Left lung (tissue), 4 donors: ENCODE measurements at regions not wholly inside any gene's neighbourhood (a gene's known extent, or its start where the extent isn't known, plus 50 kb on each side); places are given as distances from the start of the nearest gene placed in this dataset.

Experiments used
- ATAC-seq: fragments of 200-7000 bp; cut with Tn5 transposase; one replicate; pipeline ENCODE4 v1.9.1; 2020; ENCODE audit warnings: moderate library complexity
- DNase-seq, 4 donors: peaks; one replicate each; pipeline ENCODE4 v3.0.0-alpha.2; 2013 to 2020
- H3K27ac ChIP-seq, 2 donors: fragments of 200-600 bp; sonication (generic) in 1 of 2; one replicate each; pipeline versions ENCODE4 v1.5.0 to v1.8.0; 2020 to 2021
- H3K27me3 ChIP-seq, 2 donors: fragments of 200-600 bp; sonication (generic) in 1 of 2; one replicate each; pipeline versions ENCODE4 v1.5.0 to v1.8.0; 2020 to 2021
- H3K36me3 ChIP-seq, 2 donors: fragments of 200-600 bp; sonication (generic) in 1 of 2; one replicate each; pipeline versions ENCODE4 v1.5.0 to v1.8.0; 2020 to 2021
- H3K4me1 ChIP-seq, 2 donors: fragments of 200-600 bp; one replicate each; pipeline ENCODE4 v1.8.0; 2021
- H3K4me3 ChIP-seq, 2 donors: fragments of 200-600 bp; sonication (generic) in 1 of 2; one replicate each; pipeline versions ENCODE4 v1.5.0 to v1.8.0; 2020 to 2021; ENCODE audit warnings: mild to moderate bottlenecking in 1 of 2
- H3K9me3 ChIP-seq, 2 donors: fragments of 200-600 bp; sonication (generic) in 1 of 2; one replicate each; pipeline versions ENCODE4 v1.5.0 to v1.8.0; 2020 to 2021
- CTCF ChIP-seq, 2 donors: fragments of 200-600 bp; sonication (generic) in 1 of 2; IDR thresholded peaks; one replicate each; pipeline versions ENCODE4 v1.5.0 to v1.8.0; 2021; ENCODE audit warnings: antibody characterized with exemption in 2 of 2
- intact Hi-C, 2 donors: fragments of 100-400 bp; cut with DNase I; formaldehyde crosslinking; loops; one replicate each; pipeline versions ENCODE4 v1.11.2 to v1.14.2; 2022
- donor health status: DM: no; HTN: yes; CAD: no.
- donor health status: DM: no; HTN: no; CAD: no.

- intact Hi-C loops: no loop called here
- DNase-seq (no peak), ATAC-seq (no peak)
- Histone ChIP-seq H3K4me1 (no peaks in the 10 kb centered on the region), H3K27ac (no peak overlapping the region), H3K9me3 (no peaks in the 10 kb centered on the region), H3K4me3 (no peak overlapping the region), H3K36me3 (no peaks in the 10 kb centered on the region), H3K27me3 (no peaks in the 10 kb centered on the region)
- no peak for TF ChIP-seq CTCF (IDR thresholded peaks at IDR 0.05)
These were observed 820.9 kb upstream of the ADGRL4 start for GRCh38 chr1:79827446-79827845.

DNA sequence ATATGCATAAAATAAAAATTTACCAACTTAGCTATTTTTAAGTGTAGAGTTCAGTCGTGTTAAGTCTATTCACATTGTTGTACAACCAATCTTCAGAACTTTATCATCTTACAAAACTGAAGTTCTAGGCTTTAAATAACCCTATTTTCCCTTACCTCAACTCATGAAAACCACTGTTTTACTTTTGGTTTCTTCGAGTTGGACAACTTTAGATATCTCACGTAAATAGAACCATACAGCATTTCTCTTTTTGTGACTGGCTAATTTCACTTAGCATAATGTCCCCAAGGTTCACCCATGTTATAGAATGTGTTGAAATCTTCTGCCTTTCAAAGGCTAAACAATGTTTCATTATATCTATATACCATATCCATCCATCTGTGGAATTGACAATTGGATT lies 819.0 kb upstream of the ADGRL4 start:
- Histone ChIP-seq H3K27ac (no peak overlapping the region), H3K27me3 (no peaks in the 10 kb centered on the region), H3K4me1 (no peaks in the 10 kb centered on the region), H3K36me3 (no peaks in the 10 kb centered on the region), H3K9me3 (no peaks in the 10 kb centered on the region), H3K4me3 (no peak overlapping the region)
- no peak for TF ChIP-seq CTCF (IDR thresholded peaks at IDR 0.05)
- intact Hi-C loops: no loop called here
- ATAC-seq (no peak), DNase-seq (no peak)

DNA sequence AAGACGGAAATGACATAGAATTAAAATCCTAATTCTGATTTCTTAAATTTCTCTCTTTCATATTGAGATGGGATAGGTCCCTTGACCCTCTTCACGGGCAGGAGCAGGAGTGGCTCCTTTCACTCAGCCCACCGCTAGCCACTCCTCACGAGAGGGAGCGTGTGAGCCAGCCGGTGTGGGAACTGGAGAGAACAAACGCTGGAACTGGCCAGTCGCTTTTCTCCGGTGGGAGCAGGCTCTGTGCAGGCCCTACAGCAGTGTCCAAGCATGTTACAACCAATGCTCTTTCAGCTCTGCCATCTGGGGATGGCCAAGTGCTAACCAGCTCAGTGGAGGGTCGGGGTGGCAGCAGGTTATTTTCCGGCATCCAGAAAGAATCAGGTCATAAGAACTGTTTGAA lies 815.5 kb upstream of the ADGRL4 start:
- Histone ChIP-seq H3K4me1 (no peaks in the 10 kb centered on the region), H3K27ac (no peak overlapping the region), H3K36me3 (no peaks in the 10 kb centered on the region), H3K27me3 (no peaks in the 10 kb centered on the region), H3K9me3 (peaks cover 0 to under 1% of the 10 kb centered on the region in 2 donors), H3K4me3 (no peak overlapping the region)
- no peak for ATAC-seq
- intact Hi-C loops: no loop called here
- DNase-seq: peak in 1 of 4 donors; percentile 45
- no peak for TF ChIP-seq CTCF (IDR thresholded peaks at IDR 0.05)

DNA sequence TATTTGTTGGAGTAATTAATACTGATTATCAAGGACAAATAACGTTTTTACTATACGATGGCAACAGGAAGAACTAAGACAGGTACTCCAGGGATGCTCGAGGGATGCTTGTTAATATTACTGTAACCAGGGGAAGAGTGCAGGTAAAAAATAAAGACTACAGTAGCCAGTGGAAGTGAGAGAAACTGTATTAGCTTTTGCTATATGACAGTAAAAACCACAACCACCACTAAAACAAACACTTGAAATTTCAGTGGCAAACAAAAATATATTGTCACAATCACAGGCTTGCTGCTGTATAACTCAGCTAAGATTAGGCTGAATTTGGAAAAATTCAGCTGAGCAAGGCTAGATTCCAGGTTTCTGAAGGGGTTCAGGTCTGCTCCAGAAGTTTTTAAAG lies 812.6 kb upstream of the ADGRL4 start:
- peaks cover 0 to 2% of the 10 kb centered on the region in 2 donors for H3K9me3 ChIP-seq
- no peak for DNase-seq
- no peaks in the 10 kb centered on the region for H3K4me1 ChIP-seq
- no peaks in the 10 kb centered on the region for H3K36me3 ChIP-seq
- no peak for TF ChIP-seq CTCF (IDR thresholded peaks at IDR 0.05)
- no peak overlapping the region for H3K4me3 ChIP-seq
- H3K27ac ChIP-seq: no peak overlapping the region
- H3K27me3 ChIP-seq: no peaks in the 10 kb centered on the region
- intact Hi-C loops: no loop called here
- ATAC-seq: no peak

GRCh38 chr1:79817031-79817560 lies 810.6 kb upstream of the ADGRL4 start:
- DNase-seq (no peak), ATAC-seq (no peak)
- Histone ChIP-seq H3K27ac (no peak overlapping the region), H3K4me1 (no peaks in the 10 kb centered on the region), H3K27me3 (no peaks in the 10 kb centered on the region), H3K36me3 (no peaks in the 10 kb centered on the region), H3K4me3 (no peak overlapping the region), H3K9me3 (peaks cover 0 to 2% of the 10 kb centered on the region in 2 donors)
- intact Hi-C loops: no loop called here
- no peak for TF ChIP-seq CTCF (IDR thresholded peaks at IDR 0.05)
